Peyer's patch (tissue), 4 donors: ENCODE measurements at regions not wholly inside any gene's neighbourhood (a gene's known extent, or its start where the extent isn't known, plus 50 kb on each side); places are given as distances from the start of the nearest gene placed in this dataset.

ENCODE experiments used
- POLR2A ChIP-seq, 2 donors: fragments of 450-650 bp; IDR thresholded peaks; one replicate each; pipeline ENCODE4 v1.5.1; 2017; ENCODE audit warnings: antibody characterized with exemption in 2 of 2, mild to moderate bottlenecking in 2 of 2, moderate library complexity in 2 of 2
- TF ChIP-seq, protein P1 (sequence below), 6 experiments: fragments of 450-650 bp in 4 of 6; fragments of 200-600 bp in 2 of 6; sonication (generic) in 1 of 6; IDR thresholded peaks; one replicate each; pipeline ENCODE4 v1.5.1; 2017 to 2019; ENCODE audit warnings: antibody characterized with exemption in 6 of 6, mild to moderate bottlenecking in 3 of 6, moderate library complexity in 1 of 6

DNA sequence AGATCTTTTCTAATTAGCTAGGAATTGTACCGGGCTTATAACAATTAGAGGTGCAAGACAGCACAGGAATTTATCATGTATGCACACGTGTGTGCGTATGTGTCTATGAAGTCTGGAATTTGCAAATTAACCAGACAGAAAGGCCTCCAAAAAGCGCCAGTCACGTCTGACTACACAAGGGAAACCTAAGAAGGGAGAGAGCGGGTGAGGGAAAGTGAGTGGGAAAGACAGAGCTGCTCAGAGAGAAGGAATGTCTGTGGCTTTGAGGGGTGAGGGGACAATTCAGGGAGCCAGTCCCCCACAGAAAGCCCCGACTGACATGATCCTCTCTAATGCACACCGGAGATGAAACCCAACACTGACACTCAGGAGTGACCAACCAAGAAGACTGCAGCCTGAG, 197.7 kb upstream of the SH3BP4 start:
- TF ChIP-seq POLR2A (IDR thresholded peaks at IDR 0.05), result no peak
- TF ChIP-seq, protein P1, sequence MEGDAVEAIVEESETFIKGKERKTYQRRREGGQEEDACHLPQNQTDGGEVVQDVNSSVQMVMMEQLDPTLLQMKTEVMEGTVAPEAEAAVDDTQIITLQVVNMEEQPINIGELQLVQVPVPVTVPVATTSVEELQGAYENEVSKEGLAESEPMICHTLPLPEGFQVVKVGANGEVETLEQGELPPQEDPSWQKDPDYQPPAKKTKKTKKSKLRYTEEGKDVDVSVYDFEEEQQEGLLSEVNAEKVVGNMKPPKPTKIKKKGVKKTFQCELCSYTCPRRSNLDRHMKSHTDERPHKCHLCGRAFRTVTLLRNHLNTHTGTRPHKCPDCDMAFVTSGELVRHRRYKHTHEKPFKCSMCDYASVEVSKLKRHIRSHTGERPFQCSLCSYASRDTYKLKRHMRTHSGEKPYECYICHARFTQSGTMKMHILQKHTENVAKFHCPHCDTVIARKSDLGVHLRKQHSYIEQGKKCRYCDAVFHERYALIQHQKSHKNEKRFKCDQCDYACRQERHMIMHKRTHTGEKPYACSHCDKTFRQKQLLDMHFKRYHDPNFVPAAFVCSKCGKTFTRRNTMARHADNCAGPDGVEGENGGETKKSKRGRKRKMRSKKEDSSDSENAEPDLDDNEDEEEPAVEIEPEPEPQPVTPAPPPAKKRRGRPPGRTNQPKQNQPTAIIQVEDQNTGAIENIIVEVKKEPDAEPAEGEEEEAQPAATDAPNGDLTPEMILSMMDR (IDR thresholded peaks at IDR 0.05), result no peak
